ENCODE measurements at regions not wholly inside any gene's neighbourhood (a gene's known extent, or its start where the extent isn't known, plus 50 kb on each side); places are given as distances from the start of the nearest gene placed in this dataset.

DNA sequence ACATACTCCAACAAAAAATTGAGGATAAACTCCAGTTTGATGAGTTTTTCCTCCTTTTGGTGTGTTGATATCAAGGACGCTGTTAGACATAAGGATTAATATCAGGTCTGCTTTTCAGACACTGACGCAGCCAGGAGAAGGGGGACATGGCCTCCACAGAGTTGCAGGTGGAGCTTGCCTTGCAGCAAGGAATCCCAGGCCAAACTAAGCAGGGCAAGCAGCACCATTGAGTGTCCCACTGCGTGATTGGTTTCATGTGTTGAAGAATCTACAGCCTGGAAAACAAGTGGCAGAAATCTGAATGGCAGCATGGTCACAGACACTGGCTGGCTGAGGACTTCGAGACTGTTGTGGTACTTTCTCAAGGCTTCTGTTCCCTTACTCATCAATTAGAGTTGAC lies 777.6 kb downstream of the KCNJ18 start:
- TF ChIP-seq CTCF (IDR thresholded peaks at IDR 0.05) = no peak
- TF ChIP-seq POLR2AphosphoS5 (IDR thresholded peaks at IDR 0.05) = no peak
- TF ChIP-seq POLR2A (IDR thresholded peaks at IDR 0.05) = no peak
